ENCODE measurements at regions not wholly inside any gene's neighbourhood (a gene's known extent, or its start where the extent isn't known, plus 50 kb on each side); places are given as distances from the start of the nearest gene placed in this dataset.
"Not testable (repeated sequence)": the region's sequence is repeated elsewhere in the genome, so short reads cannot be mapped to it uniquely, and the experiment has no call there.

DNA sequence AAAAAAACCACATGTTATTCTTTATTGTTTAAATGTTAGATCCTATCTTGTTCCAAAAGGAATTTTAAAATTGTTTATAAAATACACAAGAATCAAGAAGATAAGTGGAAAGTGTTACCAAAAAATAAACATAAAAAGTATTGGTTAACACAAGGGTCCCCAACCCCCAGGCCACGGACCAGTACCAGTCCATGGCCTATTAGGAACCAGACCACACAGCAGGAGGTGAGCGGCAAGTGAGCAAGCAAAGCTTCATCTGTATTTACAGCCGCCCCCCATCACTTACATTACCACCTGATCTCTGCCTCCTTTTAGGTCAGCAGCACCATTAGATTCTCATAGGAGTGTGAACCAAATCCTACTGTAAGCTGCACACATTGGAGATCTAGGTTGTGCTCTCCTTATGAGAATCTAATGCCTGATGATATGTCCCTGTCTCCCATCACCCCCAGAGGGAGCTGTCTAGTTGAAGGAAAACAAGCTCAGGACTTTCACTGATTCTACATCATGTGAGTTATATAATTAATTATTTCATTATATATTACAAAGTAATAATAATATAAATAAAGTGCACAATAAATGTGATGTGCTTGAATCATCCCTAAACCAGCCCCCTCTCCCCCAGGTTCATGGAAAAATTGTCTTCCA, 86.3 kb upstream of the CDK13 start:
- TF ChIP-seq, protein P1, sequence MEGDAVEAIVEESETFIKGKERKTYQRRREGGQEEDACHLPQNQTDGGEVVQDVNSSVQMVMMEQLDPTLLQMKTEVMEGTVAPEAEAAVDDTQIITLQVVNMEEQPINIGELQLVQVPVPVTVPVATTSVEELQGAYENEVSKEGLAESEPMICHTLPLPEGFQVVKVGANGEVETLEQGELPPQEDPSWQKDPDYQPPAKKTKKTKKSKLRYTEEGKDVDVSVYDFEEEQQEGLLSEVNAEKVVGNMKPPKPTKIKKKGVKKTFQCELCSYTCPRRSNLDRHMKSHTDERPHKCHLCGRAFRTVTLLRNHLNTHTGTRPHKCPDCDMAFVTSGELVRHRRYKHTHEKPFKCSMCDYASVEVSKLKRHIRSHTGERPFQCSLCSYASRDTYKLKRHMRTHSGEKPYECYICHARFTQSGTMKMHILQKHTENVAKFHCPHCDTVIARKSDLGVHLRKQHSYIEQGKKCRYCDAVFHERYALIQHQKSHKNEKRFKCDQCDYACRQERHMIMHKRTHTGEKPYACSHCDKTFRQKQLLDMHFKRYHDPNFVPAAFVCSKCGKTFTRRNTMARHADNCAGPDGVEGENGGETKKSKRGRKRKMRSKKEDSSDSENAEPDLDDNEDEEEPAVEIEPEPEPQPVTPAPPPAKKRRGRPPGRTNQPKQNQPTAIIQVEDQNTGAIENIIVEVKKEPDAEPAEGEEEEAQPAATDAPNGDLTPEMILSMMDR (conservative IDR thresholded peaks at IDR 0.05) = peak; percentile 37
- TF ChIP-seq ZFX (IDR thresholded peaks at IDR 0.05) = not testable (repeated sequence)

Data from C4-2B (cell line).